PFSK-1 (cell line): ENCODE measurements at regions not wholly inside any gene's neighbourhood (a gene's known extent, or its start where the extent isn't known, plus 50 kb on each side); places are given as distances from the start of the nearest gene placed in this dataset.

Experiments used
- FOXP2 ChIP-seq: optimal IDR thresholded peaks from 2 replicates; pipeline ENCODE3; 2011; ENCODE audit warnings: borderline replicate concordance, control low read depth, inconsistent platforms; ENCODE audit not compliant: insufficient read depth; ENCODE audit errors: extremely low read length, extremely low read depth
- POLR2AphosphoS5 ChIP-seq: IDR thresholded peaks from 2 replicates; pipeline ENCODE4 v1.6.1; 2012; ENCODE audit warnings: low read depth, mild to moderate bottlenecking, control low read depth, low read length, moderate library complexity
- REST ChIP-seq, 2 experiments: IDR thresholded peaks; 2 replicates each; pipeline versions ENCODE4 v1.6.1 to v1.8.0; 2011 to 2012; ENCODE audit warnings: low read depth in 2 of 2, low read length in 2 of 2, control low read depth in 1 of 2, inconsistent platforms in 1 of 2, mild to moderate bottlenecking in 1 of 2, moderate library complexity in 1 of 2; ENCODE audit not compliant: insufficient read depth in 1 of 2
- SIN3A ChIP-seq: IDR thresholded peaks from 2 replicates; pipeline ENCODE4 v1.6.1; 2012; ENCODE audit warnings: mild to moderate bottlenecking, low read length, moderate library complexity, borderline replicate concordance; ENCODE audit not compliant: insufficient read depth
- TAF1 ChIP-seq: IDR thresholded peaks from 2 replicates; pipeline ENCODE4 v1.6.1; 2012; ENCODE audit warnings: low read length, control low read depth, borderline replicate concordance; ENCODE audit not compliant: insufficient read depth

GRCh38 chr2:133945089-133945488 lies 308.8 kb upstream of the MGAT5 start:
- TF ChIP-seq TAF1: no peak
- no peak for TF ChIP-seq FOXP2
- TF ChIP-seq REST (IDR thresholded peaks at IDR 0.05; ENCODE audit: insufficient read depth in 1 of 2, low read depth in 2 of 2, low read length in 2 of 2): no peak
- no peak for TF ChIP-seq POLR2AphosphoS5

GRCh38 chr2:133947057-133947456 lies 306.8 kb upstream of the MGAT5 start:
- no peak for TF ChIP-seq SIN3A
- TF ChIP-seq REST (IDR thresholded peaks at IDR 0.05; ENCODE audit: insufficient read depth in 1 of 2, low read depth in 2 of 2, low read length in 2 of 2): no peak
- no peak for TF ChIP-seq FOXP2
- no peak for TF ChIP-seq TAF1
- no peak for TF ChIP-seq POLR2AphosphoS5

- TF ChIP-seq FOXP2: no peak
- no peak for TF ChIP-seq SIN3A
- TF ChIP-seq TAF1: no peak
- TF ChIP-seq POLR2AphosphoS5: no peak
- TF ChIP-seq REST (IDR thresholded peaks at IDR 0.05; ENCODE audit: insufficient read depth in 1 of 2, low read depth in 2 of 2, low read length in 2 of 2): no peak
Observed at GRCh38 chr2:133948610-133949290, 305.1 kb upstream of the MGAT5 start.

GRCh38 chr2:133949595-133949994 lies 304.3 kb upstream of the MGAT5 start:
- TF ChIP-seq POLR2AphosphoS5 (no peak), SIN3A (no peak), FOXP2 (no peak), REST (IDR thresholded peaks at IDR 0.05; ENCODE audit: insufficient read depth in 1 of 2, low read depth in 2 of 2, low read length in 2 of 2) (no peak), TAF1 (no peak)
